Activated CD4-positive, alpha-beta T cell treated with anti-CD3 and anti-CD28 coated beads, Interleukin-2, amount 10 ng/mL, durations not matched to agents 24 days and 14 days (primary cell): ENCODE measurements at regions not wholly inside any gene's neighbourhood (a gene's known extent, or its start where the extent isn't known, plus 50 kb on each side); places are given as distances from the start of the nearest gene placed in this dataset.

Source experiments
- DNase-seq: peaks from one replicate; pipeline ENCODE4 v3.0.0; 2022
- H3K27ac Mint-ChIP-seq: one replicate; pipeline ENCODE4 v1.8.0; 2022; ENCODE audit warnings: mild to moderate bottlenecking, mixed read lengths
- H3K27me3 Mint-ChIP-seq: one replicate; pipeline ENCODE4 v1.8.0; 2022; ENCODE audit warnings: mixed read lengths
- H3K36me3 Mint-ChIP-seq: one replicate; pipeline ENCODE4 v1.8.0; 2022; ENCODE audit warnings: low read depth, mild to moderate bottlenecking, mixed read lengths
- H3K4me1 Mint-ChIP-seq: one replicate; pipeline ENCODE4 v1.8.0; 2021; ENCODE audit warnings: mixed read lengths
- H3K4me3 Mint-ChIP-seq: one replicate; pipeline ENCODE4 v1.8.0; 2022; ENCODE audit warnings: mild to moderate bottlenecking, moderate library complexity, mixed read lengths
- H3K9me3 Mint-ChIP-seq: one replicate; pipeline ENCODE4 v1.8.0; 2021; ENCODE audit warnings: mixed read lengths
- intact Hi-C: fragments of 100-400 bp; cut with micrococcal nuclease; formaldehyde crosslinking; loops from one replicate; pipeline ENCODE4 v1.15.1; 2023

GRCh38 chr2:16716944-16717343 is 51.3 kb upstream of the CYRIA start:
- Mint-ChIP-seq H3K4me1 (no peaks in the 10 kb centered on the region), H3K9me3 (no peaks in the 10 kb centered on the region), H3K4me3 (no peak overlapping the region), H3K27me3 (peaks cover 4% of the 10 kb centered on the region), H3K27ac (no peak overlapping the region), H3K36me3 (no peaks in the 10 kb centered on the region)
- no peak for DNase-seq
- intact Hi-C loops: no loop called here

GRCh38 chr2:16716024-16716423 is 50.4 kb upstream of the CYRIA start:
- Mint-ChIP-seq H3K4me1 (no peaks in the 10 kb centered on the region), H3K36me3 (no peaks in the 10 kb centered on the region), H3K27ac (no peak overlapping the region), H3K9me3 (no peaks in the 10 kb centered on the region), H3K27me3 (peaks cover 4% of the 10 kb centered on the region), H3K4me3 (no peak overlapping the region)
- intact Hi-C loops: no loop called here
- DNase-seq: peak; percentile 48
